IMR-90 (cell line): ENCODE measurements at regions not wholly inside any gene's neighbourhood (a gene's known extent, or its start where the extent isn't known, plus 50 kb on each side); places are given as distances from the start of the nearest gene placed in this dataset.

ENCODE experiments used
- ATAC-seq: fragments of 200-7000 bp; cut with Tn5 transposase; 2 replicates; pipeline ENCODE4 v1.9.1; 2020; ENCODE audit warnings: low read depth, mild to moderate bottlenecking, moderate library complexity
- BruUV-seq: library from RNA; stranded (reverse); fragments of 400-500 nt; replicated peaks from 2 replicates; lab custom pipeline; 2021; lab: Mats Ljungman, UMichigan
- CTCF ChIA-PET: fragments of 300-600 bp; formaldehyde crosslinking; extraction: SDS; loops from one replicate; lab custom pipeline; 2021; ENCODE audit warnings: antibody characterized with exemption; lab: Yijun Ruan, JAX
- POLR2A ChIA-PET: fragments of 300-600 bp; sonication (Branson Sonifier 250); formaldehyde crosslinking; loops from one replicate; lab custom pipeline; 2022; ENCODE audit warnings: antibody characterized with exemption; ENCODE audit not compliant: unreplicated experiment; lab: Charles Lee
- DNase-seq: peaks from one replicate; pipeline ENCODE4 v3.0.0; 2013
- H2AFZ ChIP-seq: replicated peaks from 2 replicates; pipeline ENCODE3; 2013; ENCODE audit warnings: low read length, mild to moderate bottlenecking; ENCODE audit not compliant: poor library complexity
- H2AK5ac ChIP-seq: 2 replicates; pipeline ENCODE4 v1.6.1; 2013; ENCODE audit warnings: low read depth, low read length, inconsistent platforms
- H2AK9ac ChIP-seq: replicated peaks from 2 replicates; pipeline ENCODE3; 2013; ENCODE audit warnings: mild to moderate bottlenecking, low read depth, low read length, moderate library complexity; ENCODE audit not compliant: poor library complexity
- H2BK120ac ChIP-seq: 2 replicates; pipeline ENCODE4 v1.6.1; 2013; ENCODE audit warnings: low read depth, low read length, inconsistent platforms
- H2BK15ac ChIP-seq: 3 replicates; pipeline ENCODE4 v1.6.1; 2013; ENCODE audit warnings: low read depth, low read length, inconsistent platforms
- H2BK20ac ChIP-seq: 2 replicates; pipeline ENCODE4 v1.6.1; 2013; ENCODE audit warnings: low read depth, mild to moderate bottlenecking, inconsistent platforms, low read length, moderate library complexity
- H2BK5ac ChIP-seq: 2 replicates; pipeline ENCODE4 v1.6.1; 2013; ENCODE audit warnings: mild to moderate bottlenecking, low read depth, low read length, inconsistent platforms; ENCODE audit not compliant: poor library complexity, severe bottlenecking
- H3K14ac ChIP-seq: replicated peaks from 2 replicates; pipeline ENCODE4 v1.6.1; 2013; ENCODE audit warnings: low read depth, low read length, inconsistent platforms
- H3K18ac ChIP-seq: 2 replicates; pipeline ENCODE4 v1.6.1; 2013; ENCODE audit warnings: low read depth, low read length, control low read depth
- H3K23ac ChIP-seq: 2 replicates; pipeline ENCODE4 v1.6.1; 2013; ENCODE audit warnings: low read depth, low read length, inconsistent platforms
- H3K27ac ChIP-seq: 2 replicates; pipeline ENCODE4 v1.5.1; 2013; ENCODE audit warnings: mild to moderate bottlenecking, control low read depth, low read length; ENCODE audit not compliant: insufficient read depth
- H3K27me3 ChIP-seq: 2 replicates; pipeline ENCODE4 v1.6.1; 2013; ENCODE audit warnings: low read length; ENCODE audit not compliant: control insufficient read depth, insufficient read depth
- H3K36me3 ChIP-seq: 2 replicates; pipeline ENCODE4 v1.6.1; 2013; ENCODE audit warnings: low read length, mixed read lengths; ENCODE audit not compliant: control insufficient read depth, insufficient read depth
- H3K4ac ChIP-seq: 2 replicates; pipeline ENCODE4 v1.6.1; 2013; ENCODE audit warnings: low read depth, low read length, inconsistent platforms
- H3K4me1 ChIP-seq: 2 replicates; pipeline ENCODE4 v1.6.1; 2013; ENCODE audit warnings: low read length, mixed read lengths; ENCODE audit not compliant: control insufficient read depth, insufficient read depth
- H3K4me2 ChIP-seq: 2 replicates; pipeline ENCODE4 v1.6.1; 2013; ENCODE audit warnings: low read depth, mild to moderate bottlenecking, control low read depth, low read length, moderate library complexity
- H3K4me3 ChIP-seq: 2 replicates; pipeline ENCODE4 v1.5.1; 2013; ENCODE audit warnings: low read depth, mild to moderate bottlenecking, control low read depth, low read length, moderate library complexity; ENCODE audit not compliant: insufficient read depth
- H3K56ac ChIP-seq: 2 replicates; pipeline ENCODE4 v1.6.1; 2013; ENCODE audit warnings: low read length, inconsistent platforms; ENCODE audit not compliant: insufficient read depth; ENCODE audit errors: extremely low read depth
- H3K79me1 ChIP-seq, 2 experiments: 2 replicates each; pipeline ENCODE4 v1.6.1; 2013; ENCODE audit warnings: low read length in 2 of 2, inconsistent platforms in 1 of 2, low read depth in 1 of 2
- H3K9ac ChIP-seq: 2 replicates; pipeline ENCODE4 v1.6.1; 2013; ENCODE audit warnings: low read depth, low read length, control low read depth
- H3K9me1 ChIP-seq: 2 replicates; pipeline ENCODE4 v1.6.1; 2013; ENCODE audit warnings: low read length, inconsistent platforms; ENCODE audit not compliant: insufficient read depth
- H3K9me3 ChIP-seq: 2 replicates; pipeline ENCODE4 v1.6.1; 2013; ENCODE audit warnings: low read length; ENCODE audit not compliant: control insufficient read depth, insufficient read depth
- H4K20me1 ChIP-seq: 2 replicates; pipeline ENCODE4 v1.6.1; 2013; ENCODE audit warnings: low read length, inconsistent platforms; ENCODE audit not compliant: insufficient read depth
- H4K5ac ChIP-seq: 2 replicates; pipeline ENCODE4 v1.6.1; 2013; ENCODE audit warnings: mild to moderate bottlenecking, low read depth, low read length, control low read depth
- H4K8ac ChIP-seq, 2 experiments: 2 replicates each; pipeline ENCODE4 v1.6.1; 2013; ENCODE audit warnings: low read depth in 2 of 2, low read length in 2 of 2, control low read depth in 1 of 2, inconsistent platforms in 1 of 2
- H4K91ac ChIP-seq: 2 replicates; pipeline ENCODE4 v1.6.1; 2013; ENCODE audit warnings: low read depth, low read length, inconsistent platforms; ENCODE audit not compliant: insufficient read depth
- MAFK ChIP-seq: IDR thresholded peaks from 2 replicates; pipeline ENCODE4 v1.6.1; 2012; ENCODE audit warnings: low read depth, low read length, improper control_type of control experiment
- NFE2L2 ChIP-seq: fragments of 150-350 bp; IDR thresholded peaks from 2 replicates; pipeline ENCODE4 v1.6.1; 2016; ENCODE audit warnings: low read depth, mild to moderate bottlenecking, low read length
- RAD21 ChIP-seq: IDR thresholded peaks from 2 replicates; pipeline ENCODE4 v1.6.1; 2012; ENCODE audit warnings: low read length, improper control_type of control experiment
- RFX5 ChIP-seq: IDR thresholded peaks from 2 replicates; pipeline ENCODE4 v1.8.0; 2012; ENCODE audit warnings: low read depth, mild to moderate bottlenecking, low read length, moderate library complexity
- USF2 ChIP-seq: fragments of 150-350 bp; IDR thresholded peaks from 2 replicates; pipeline ENCODE4 v1.6.1; 2017; ENCODE audit warnings: mild to moderate bottlenecking, antibody characterized with exemption, low read length, low read depth
- whole genome bisulfite sequencing, 2 experiments: methylation state at CpG; one replicate each; pipeline versions ENCODE4 v1.1.5 to v1.1.7; 2013; ENCODE audit warnings: missing lambda C conversion rate in 2 of 2; ENCODE audit not compliant: insufficient read length in 1 of 2; ENCODE audit errors: extremely low coverage in 2 of 2; 5-methylcytosine and 5-hydroxymethylcytosine counted together
- dilution Hi-C: fragments of 300-500 bp; cut with HindIII; formaldehyde crosslinking; loops from one replicate; pipeline ENCODE4 v1.14.3; 2018; ENCODE audit warnings: low sequenced_read_pairs; ENCODE audit not compliant: unreplicated experiment
- in situ Hi-C: fragments of 300-500 bp; cut with MboI; formaldehyde crosslinking; loops from 3 replicates; pipeline ENCODE4 v1.14.3; 2019; ENCODE audit warnings: low sequenced_read_pairs, inconsistent platforms, mixed read lengths
- intact Hi-C: fragments of 100-400 bp; cut with micrococcal nuclease; formaldehyde crosslinking; loops from 2 replicates; pipeline ENCODE4 v1.10.0; 2022
- TF ChIP-seq, protein P1 (sequence below): conservative IDR thresholded peaks from 2 replicates; pipeline ENCODE4 v1.5.1; 2012; ENCODE audit warnings: mild to moderate bottlenecking, low read depth, low read length, improper control_type of control experiment

DNA sequence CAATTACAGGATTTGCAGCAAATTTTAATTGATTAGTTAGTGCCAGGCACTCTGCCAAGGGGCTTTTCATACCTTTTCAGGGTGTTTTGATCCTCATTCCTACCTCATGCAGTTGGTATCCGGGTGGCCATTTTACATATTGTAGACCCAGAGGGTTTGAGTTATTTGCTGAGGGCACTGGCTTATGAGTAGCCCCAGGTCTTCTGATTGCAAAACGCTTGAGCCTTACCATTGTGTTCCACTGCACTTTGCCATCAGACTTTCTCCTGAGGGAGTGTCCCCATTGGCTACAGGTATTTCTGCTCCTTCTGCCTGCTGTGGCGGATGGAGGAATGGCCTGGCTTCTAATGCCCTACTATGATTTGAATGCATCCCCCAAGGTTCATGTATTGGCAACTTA is 257.8 kb upstream of the CRY1 start:
- no TSS peak for BruUV-seq
- H3K4me2 ChIP-seq = no peak overlapping the region
- no CpG with 5 or more reads among the region's 3 CpGs for WGBS, 2 experiments

More for the DNA sequence above, 257.8 kb upstream of the CRY1 start:
- no peak overlapping the region for H3K4ac ChIP-seq
- intact Hi-C loops (no loop called here), dilution Hi-C loops (no loop called here), in situ Hi-C loops (no loop called here)
- no peaks in the 10 kb centered on the region for H3K36me3 ChIP-seq
- ATAC-seq (no peak), DNase-seq (no peak)
- POLR2A ChIA-PET = no interaction called here
- no peak overlapping the region for H2AFZ ChIP-seq
- no peak overlapping the region for H3K56ac ChIP-seq
- no peak overlapping the region for H2BK120ac ChIP-seq
- no peak overlapping the region for H2BK15ac ChIP-seq
- H3K14ac ChIP-seq = no peak overlapping the region
- H4K20me1 ChIP-seq = no peaks in the 10 kb centered on the region
- H3K9ac ChIP-seq = no peak overlapping the region
- no peak overlapping the region for H3K18ac ChIP-seq
- H3K23ac ChIP-seq = no peak overlapping the region
- no peak overlapping the region for H2AK5ac ChIP-seq
- H4K8ac ChIP-seq = no peak overlapping the region
- H3K4me1 ChIP-seq = peaks cover 6% of the 10 kb centered on the region
- H3K79me1 ChIP-seq = no peaks in the 10 kb centered on the region; a peak in 1 of 4 replicates
- H3K9me3 ChIP-seq = peaks cover 3% of the 10 kb centered on the region; the same call in 1 of the 2 replicates
- H3K27me3 ChIP-seq = 0 out of 2 replicates have a peak, but pooled peaks cover 2% of the 10 kb centered on the region
- no peak overlapping the region for H3K27ac ChIP-seq
- no peak overlapping the region for H2AK9ac ChIP-seq
- no peak overlapping the region for H2BK20ac ChIP-seq
- no peak overlapping the region for H4K5ac ChIP-seq
- no peak overlapping the region for H3K4me3 ChIP-seq
- TF ChIP-seq RAD21 (no peak), USF2 (no peak), NFE2L2 (no peak), MAFK (no peak), RFX5 (no peak)
- TF ChIP-seq, protein P1, sequence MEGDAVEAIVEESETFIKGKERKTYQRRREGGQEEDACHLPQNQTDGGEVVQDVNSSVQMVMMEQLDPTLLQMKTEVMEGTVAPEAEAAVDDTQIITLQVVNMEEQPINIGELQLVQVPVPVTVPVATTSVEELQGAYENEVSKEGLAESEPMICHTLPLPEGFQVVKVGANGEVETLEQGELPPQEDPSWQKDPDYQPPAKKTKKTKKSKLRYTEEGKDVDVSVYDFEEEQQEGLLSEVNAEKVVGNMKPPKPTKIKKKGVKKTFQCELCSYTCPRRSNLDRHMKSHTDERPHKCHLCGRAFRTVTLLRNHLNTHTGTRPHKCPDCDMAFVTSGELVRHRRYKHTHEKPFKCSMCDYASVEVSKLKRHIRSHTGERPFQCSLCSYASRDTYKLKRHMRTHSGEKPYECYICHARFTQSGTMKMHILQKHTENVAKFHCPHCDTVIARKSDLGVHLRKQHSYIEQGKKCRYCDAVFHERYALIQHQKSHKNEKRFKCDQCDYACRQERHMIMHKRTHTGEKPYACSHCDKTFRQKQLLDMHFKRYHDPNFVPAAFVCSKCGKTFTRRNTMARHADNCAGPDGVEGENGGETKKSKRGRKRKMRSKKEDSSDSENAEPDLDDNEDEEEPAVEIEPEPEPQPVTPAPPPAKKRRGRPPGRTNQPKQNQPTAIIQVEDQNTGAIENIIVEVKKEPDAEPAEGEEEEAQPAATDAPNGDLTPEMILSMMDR = no peak
- peaks cover 4% of the 10 kb centered on the region; the same call in 1 of the 2 replicates for H3K9me1 ChIP-seq
- H2BK5ac ChIP-seq = no peak overlapping the region
- no peak overlapping the region for H4K91ac ChIP-seq
- CTCF ChIA-PET = interaction anchor here (0.7 kb wide), 1 partner anchor 9 kb away, joined by 5 read pairs; no protein-coding TSS in a partner anchor
